SK-N-MC (cell line): ENCODE measurements at regions not wholly inside any gene's neighbourhood (a gene's known extent, or its start where the extent isn't known, plus 50 kb on each side); places are given as distances from the start of the nearest gene placed in this dataset.

ENCODE experiments used
- EZH2 ChIP-seq: fragments of 200-600 bp; sonication (generic); IDR thresholded peaks from one replicate; pipeline ENCODE4 v1.6.1; 2017; ENCODE audit warnings: antibody characterized with exemption
- FOXP2 ChIP-seq: optimal IDR thresholded peaks from 2 replicates; pipeline ENCODE3; 2011; ENCODE audit warnings: mild to moderate bottlenecking, moderate library complexity; ENCODE audit not compliant: insufficient read depth; ENCODE audit errors: extremely low read length, control extremely low read depth
- POLR2AphosphoS5 ChIP-seq: IDR thresholded peaks from 2 replicates; pipeline ENCODE4 v1.6.1; 2012; ENCODE audit warnings: mild to moderate bottlenecking, low read depth, low read length, borderline replicate concordance

GRCh38 chr12:107359382-107359781 lies 266.0 kb upstream of the CRY1 start:
- TF ChIP-seq POLR2AphosphoS5 (no peak), EZH2 (no peak), FOXP2 (no peak)
